ENCODE measurements at regions not wholly inside any gene's neighbourhood (a gene's known extent, or its start where the extent isn't known, plus 50 kb on each side); places are given as distances from the start of the nearest gene placed in this dataset.

DNA sequence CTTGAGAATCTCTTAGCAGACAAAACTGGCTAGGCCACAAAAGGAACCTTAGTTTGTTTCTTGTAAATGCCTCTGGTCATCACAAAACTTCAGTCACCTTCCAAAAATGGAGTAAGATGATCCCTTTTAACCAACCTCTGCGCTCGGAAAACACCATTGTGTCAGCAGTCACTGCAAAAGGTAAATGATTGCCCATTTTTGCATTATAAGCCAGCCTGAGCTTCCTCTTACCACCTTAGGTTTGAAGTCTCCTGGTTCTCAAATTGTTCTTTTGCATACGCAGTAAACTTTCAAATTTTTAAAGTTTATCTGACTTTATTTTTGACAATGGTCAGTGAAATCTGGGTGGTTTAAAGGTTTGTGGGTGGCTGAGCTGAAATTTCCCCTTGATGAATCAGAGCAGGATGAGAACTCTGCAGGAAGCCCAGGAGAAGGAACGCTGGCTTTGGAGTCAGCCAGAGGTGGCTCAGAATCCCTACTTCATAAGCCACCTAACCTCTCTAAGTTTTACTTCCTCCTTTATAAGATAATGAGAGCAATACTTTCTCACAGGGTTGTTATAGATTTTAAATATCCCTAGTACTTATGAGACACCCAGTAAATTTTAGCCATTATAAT lies 131.4 kb downstream of the MED10 start:
- TF ChIP-seq CTCF (conservative IDR thresholded peaks at IDR 0.05) (no peak), ZFX (IDR thresholded peaks at IDR 0.05) (no peak)
